ENCODE measurements at regions not wholly inside any gene's neighbourhood (a gene's known extent, or its start where the extent isn't known, plus 50 kb on each side); places are given as distances from the start of the nearest gene placed in this dataset.

GRCh38 chr3:124491098-124491497, 239.2 kb upstream of the UMPS start:
- H3K27ac ChIP-seq, result no peak overlapping the region
- no peak for TF ChIP-seq ZFX (IDR thresholded peaks at IDR 0.05)
- no peak for TF ChIP-seq CTCF (conservative IDR thresholded peaks at IDR 0.05)

- H3K27ac ChIP-seq, result no peak overlapping the region
- TF ChIP-seq ZFX (IDR thresholded peaks at IDR 0.05), result no peak
Observed at GRCh38 chr3:124491875-124492274, 238.4 kb upstream of the UMPS start.

- TF ChIP-seq ZFX (IDR thresholded peaks at IDR 0.05) (no peak), CTCF (conservative IDR thresholded peaks at IDR 0.05) (peak; percentile 91)
- no peak overlapping the region for H3K27ac ChIP-seq
Observed at GRCh38 chr3:124492824-124493223, 237.4 kb upstream of the UMPS start.

GRCh38 chr3:124496061-124496460, 234.2 kb upstream of the UMPS start:
- no peak overlapping the region for H3K27ac ChIP-seq
- TF ChIP-seq CTCF (conservative IDR thresholded peaks at IDR 0.05) (no peak), ZFX (IDR thresholded peaks at IDR 0.05) (no peak)

GRCh38 chr3:124497487-124497886, 232.8 kb upstream of the UMPS start:
- no peak overlapping the region for H3K27ac ChIP-seq
- no peak for TF ChIP-seq CTCF (conservative IDR thresholded peaks at IDR 0.05)
- TF ChIP-seq ZFX (IDR thresholded peaks at IDR 0.05), result no peak

GRCh38 chr3:124498891-124499290, 231.4 kb upstream of the UMPS start:
- TF ChIP-seq CTCF (conservative IDR thresholded peaks at IDR 0.05) (no peak), ZFX (IDR thresholded peaks at IDR 0.05) (no peak)
- H3K27ac ChIP-seq, result no peak overlapping the region

GRCh38 chr3:124504332-124505059, 225.8 kb upstream of the UMPS start:
- H3K27ac ChIP-seq, result no peak overlapping the region
- no peak for TF ChIP-seq ZFX (IDR thresholded peaks at IDR 0.05)
- no peak for TF ChIP-seq CTCF (conservative IDR thresholded peaks at IDR 0.05)

- no peak for TF ChIP-seq ZFX (IDR thresholded peaks at IDR 0.05)
- TF ChIP-seq CTCF (conservative IDR thresholded peaks at IDR 0.05), result no peak
Observed at GRCh38 chr3:124509884-124510283, 220.4 kb upstream of the UMPS start.

More at GRCh38 chr3:124509884-124510283, 220.4 kb upstream of the UMPS start:
- no peak overlapping the region for H3K27ac ChIP-seq
